AG04450 (cell line): ENCODE measurements at regions not wholly inside any gene's neighbourhood (a gene's known extent, or its start where the extent isn't known, plus 50 kb on each side); places are given as distances from the start of the nearest gene placed in this dataset.

ENCODE experiments used
- CTCF ChIA-PET: fragments of 300-600, 350-600 bp; formaldehyde crosslinking; extraction: SDS; loops from one replicate; lab custom pipeline; 2022; ENCODE audit warnings: antibody characterized with exemption, inconsistent platforms; lab: Charles Lee
- POLR2A ChIA-PET: fragments of 350-600 bp; formaldehyde crosslinking; extraction: SDS; loops from one replicate; lab custom pipeline; 2021; ENCODE audit warnings: antibody characterized with exemption, inconsistent platforms; lab: Yijun Ruan, JAX
- DNase-seq: peaks from one replicate; pipeline ENCODE4 v3.0.0-alpha.2; 2011; ENCODE audit warnings: low read depth, low spot score
- H3K27ac ChIP-seq: one replicate; pipeline ENCODE4 v1.5.1; 2012; ENCODE audit warnings: low read depth, low read length, control low read depth
- H3K27me3 ChIP-seq: one replicate; pipeline ENCODE4 v1.6.0; 2012; ENCODE audit warnings: low read length; ENCODE audit not compliant: control insufficient read depth, insufficient read depth
- H3K4me3 ChIP-seq: 2 replicates; pipeline ENCODE4 v1.5.1; 2011; ENCODE audit warnings: mild to moderate bottlenecking, low read depth, low read length, control low read depth
- H3K9me3 ChIP-seq: 2 replicates; pipeline ENCODE4 v1.5.1; 2012; ENCODE audit warnings: low read length; ENCODE audit not compliant: control insufficient read depth, insufficient read depth
- TF ChIP-seq, protein P1 (sequence below): IDR thresholded peaks from 2 replicates; pipeline ENCODE4 v1.5.1; 2011; ENCODE audit warnings: low read depth, low read length, control low read depth, inconsistent platforms

DNA sequence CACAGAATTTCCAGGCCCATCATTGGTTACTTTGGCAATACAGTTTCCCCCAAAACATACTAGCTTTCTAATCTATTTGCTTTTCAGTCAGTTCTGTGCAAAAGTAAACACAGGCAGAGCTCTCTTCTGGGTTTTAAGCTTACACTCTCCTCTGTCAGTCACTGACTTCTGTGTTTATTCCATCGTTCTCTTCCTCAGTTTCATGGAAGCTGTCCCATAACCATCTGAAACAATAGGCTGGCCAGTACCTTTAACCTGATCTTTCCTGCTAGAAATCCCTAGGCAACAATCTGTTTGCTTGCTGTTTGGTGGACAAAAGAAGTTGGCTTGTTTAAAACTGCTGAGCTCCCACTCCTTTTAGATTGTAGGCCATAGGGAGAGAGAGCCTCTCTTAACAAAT, 431.5 kb downstream of the HACE1 start:
- H3K9me3 ChIP-seq: peaks cover 2% of the 10 kb centered on the region; the same call in 1 of the 2 replicates
- no peak for DNase-seq
- no peak overlapping the region for H3K27ac ChIP-seq
- H3K4me3 ChIP-seq: no peak overlapping the region
- H3K27me3 ChIP-seq: no peaks in the 10 kb centered on the region
- ChIA-PET POLR2A (no interaction called here), CTCF (no interaction called here)
- TF ChIP-seq, protein P1, sequence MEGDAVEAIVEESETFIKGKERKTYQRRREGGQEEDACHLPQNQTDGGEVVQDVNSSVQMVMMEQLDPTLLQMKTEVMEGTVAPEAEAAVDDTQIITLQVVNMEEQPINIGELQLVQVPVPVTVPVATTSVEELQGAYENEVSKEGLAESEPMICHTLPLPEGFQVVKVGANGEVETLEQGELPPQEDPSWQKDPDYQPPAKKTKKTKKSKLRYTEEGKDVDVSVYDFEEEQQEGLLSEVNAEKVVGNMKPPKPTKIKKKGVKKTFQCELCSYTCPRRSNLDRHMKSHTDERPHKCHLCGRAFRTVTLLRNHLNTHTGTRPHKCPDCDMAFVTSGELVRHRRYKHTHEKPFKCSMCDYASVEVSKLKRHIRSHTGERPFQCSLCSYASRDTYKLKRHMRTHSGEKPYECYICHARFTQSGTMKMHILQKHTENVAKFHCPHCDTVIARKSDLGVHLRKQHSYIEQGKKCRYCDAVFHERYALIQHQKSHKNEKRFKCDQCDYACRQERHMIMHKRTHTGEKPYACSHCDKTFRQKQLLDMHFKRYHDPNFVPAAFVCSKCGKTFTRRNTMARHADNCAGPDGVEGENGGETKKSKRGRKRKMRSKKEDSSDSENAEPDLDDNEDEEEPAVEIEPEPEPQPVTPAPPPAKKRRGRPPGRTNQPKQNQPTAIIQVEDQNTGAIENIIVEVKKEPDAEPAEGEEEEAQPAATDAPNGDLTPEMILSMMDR: no peak

- Histone ChIP-seq H3K4me3 (no peak overlapping the region), H3K27ac (no peak overlapping the region), H3K9me3 (no peaks in the 10 kb centered on the region; the same call in 1 of the 2 replicates), H3K27me3 (no peaks in the 10 kb centered on the region)
- ChIA-PET CTCF (no interaction called here), POLR2A (no interaction called here)
- TF ChIP-seq, protein P1: no peak
- no peak for DNase-seq
Observed at GRCh38 chr6:104423691-104424090, 436.0 kb downstream of the HACE1 start.

DNA sequence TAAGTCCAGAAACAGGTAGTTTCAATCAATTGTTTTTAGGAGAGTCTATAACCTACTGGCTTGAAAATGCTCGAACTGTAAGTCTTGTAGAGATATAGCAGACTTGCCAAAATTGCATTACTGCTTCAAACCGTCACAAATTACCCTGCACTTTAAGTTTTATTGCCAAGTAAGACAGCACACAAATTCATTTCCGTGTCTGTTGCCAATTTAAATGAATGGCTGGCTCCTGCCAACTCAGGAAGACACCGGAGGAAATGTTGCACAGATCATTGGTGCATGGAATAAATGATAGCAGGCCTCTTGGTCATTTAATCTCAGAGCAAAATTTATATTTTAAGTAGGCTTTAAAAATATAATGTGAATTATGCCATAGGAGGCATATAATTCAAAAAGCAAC, 438.1 kb downstream of the HACE1 start:
- DNase-seq: no peak
- CTCF ChIA-PET: no interaction called here
- Histone ChIP-seq H3K9me3 (no peaks in the 10 kb centered on the region; the same call in 1 of the 2 replicates), H3K4me3 (no peak overlapping the region), H3K27me3 (no peaks in the 10 kb centered on the region), H3K27ac (no peak overlapping the region)
- POLR2A ChIA-PET: no interaction called here
- TF ChIP-seq, protein P1: no peak

DNA sequence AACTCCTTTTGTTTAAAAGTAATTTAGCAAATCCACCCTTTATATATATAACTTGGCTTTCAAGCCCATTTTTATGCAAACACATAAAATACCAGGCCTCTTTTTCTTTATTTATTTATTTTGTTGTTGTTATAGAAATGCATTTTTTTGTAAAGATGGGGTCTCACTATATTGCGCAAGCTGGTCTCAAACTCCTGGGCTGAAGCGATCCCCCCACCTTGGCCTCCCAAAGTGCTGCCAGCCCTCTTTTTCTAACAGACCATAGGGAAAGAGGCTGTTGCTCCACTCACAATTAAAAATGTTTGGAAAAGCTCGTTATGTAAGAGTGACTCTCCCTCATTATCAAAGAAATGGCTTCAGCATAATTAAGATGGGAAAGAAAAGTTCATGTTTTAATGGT, 440.9 kb downstream of the HACE1 start:
- no peak overlapping the region for H3K27ac ChIP-seq
- ChIA-PET CTCF (no interaction called here), POLR2A (no interaction called here)
- no peak overlapping the region for H3K4me3 ChIP-seq
- peaks cover 2% of the 10 kb centered on the region; the same call in 1 of the 2 replicates for H3K9me3 ChIP-seq
- no peaks in the 10 kb centered on the region for H3K27me3 ChIP-seq
- TF ChIP-seq, protein P1: no peak
- no peak for DNase-seq

GRCh38 chr6:104418125-104418524, 441.6 kb downstream of the HACE1 start:
- TF ChIP-seq, protein P1: no peak
- no peaks in the 10 kb centered on the region for H3K27me3 ChIP-seq
- ChIA-PET POLR2A (no interaction called here), CTCF (no interaction called here)
- no peak for DNase-seq
- H3K27ac ChIP-seq: no peak overlapping the region
- H3K9me3 ChIP-seq: peaks cover 3% of the 10 kb centered on the region; the same call in 1 of the 2 replicates
- no peak overlapping the region for H3K4me3 ChIP-seq
